ENCODE measurements at regions not wholly inside any gene's neighbourhood (a gene's known extent, or its start where the extent isn't known, plus 50 kb on each side); places are given as distances from the start of the nearest gene placed in this dataset.
A peak's percentile ranks its signal among the peaks of the same experiment; 100 is the strongest.

DNA sequence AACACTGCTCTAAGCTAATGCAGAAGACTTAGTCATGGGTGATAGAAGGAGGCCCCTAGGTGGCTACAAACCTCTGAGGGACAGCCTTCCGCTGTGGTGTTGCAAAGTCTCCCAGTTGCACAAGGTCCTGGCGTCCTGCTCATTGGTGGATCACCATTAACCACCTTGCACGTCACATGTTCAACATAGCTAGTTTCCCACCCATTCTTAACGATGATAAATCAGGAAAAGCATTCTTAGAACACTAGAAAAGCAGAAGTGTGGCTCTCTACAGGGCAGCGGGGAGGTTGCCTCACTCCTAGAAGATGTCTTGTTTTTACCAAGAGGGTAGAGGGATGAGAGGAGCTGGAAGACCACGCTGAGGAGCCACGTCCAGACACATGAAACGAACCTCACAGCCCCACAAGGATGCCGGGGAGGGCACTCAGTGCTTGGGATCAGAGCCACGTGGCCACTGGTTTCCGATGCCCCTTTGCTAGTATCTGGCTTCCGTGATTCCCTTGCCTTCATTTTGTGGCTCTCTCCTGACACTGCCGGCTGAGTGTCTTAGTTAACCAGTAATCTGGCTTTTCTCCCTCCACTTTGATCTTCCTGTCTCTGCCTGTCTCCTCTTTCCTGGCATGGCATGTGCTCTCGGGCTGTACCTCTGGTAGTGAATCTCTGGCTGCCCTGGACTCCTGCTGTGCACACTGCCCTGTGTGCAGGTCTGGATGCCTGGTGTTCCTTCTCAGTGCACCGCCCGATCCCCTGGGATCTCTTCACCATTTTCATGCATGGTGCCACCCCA is 91.4 kb upstream of the NEDD9 start (continued):
- TF ChIP-seq ZNF567 (CRISPR knock-in tag; IDR thresholded peaks at IDR 0.05; ENCODE audit: borderline replicate concordance) = no peak; the same call in 1 of the 2 replicates
- TF ChIP-seq ZNF776 (CRISPR knock-in tag; IDR thresholded peaks at IDR 0.05) = peak; percentile 56; the same call in 1 of the 2 replicates
- TF ChIP-seq, protein P1, sequence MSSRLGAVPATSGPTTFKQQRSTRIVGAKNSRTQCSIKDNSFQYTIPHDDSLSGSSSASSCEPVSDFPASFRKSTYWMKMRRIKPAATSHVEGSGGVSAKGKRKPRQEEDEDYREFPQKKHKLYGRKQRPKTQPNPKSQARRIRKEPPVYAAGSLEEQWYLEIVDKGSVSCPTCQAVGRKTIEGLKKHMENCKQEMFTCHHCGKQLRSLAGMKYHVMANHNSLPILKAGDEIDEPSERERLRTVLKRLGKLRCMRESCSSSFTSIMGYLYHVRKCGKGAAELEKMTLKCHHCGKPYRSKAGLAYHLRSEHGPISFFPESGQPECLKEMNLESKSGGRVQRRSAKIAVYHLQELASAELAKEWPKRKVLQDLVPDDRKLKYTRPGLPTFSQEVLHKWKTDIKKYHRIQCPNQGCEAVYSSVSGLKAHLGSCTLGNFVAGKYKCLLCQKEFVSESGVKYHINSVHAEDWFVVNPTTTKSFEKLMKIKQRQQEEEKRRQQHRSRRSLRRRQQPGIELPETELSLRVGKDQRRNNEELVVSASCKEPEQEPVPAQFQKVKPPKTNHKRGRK (CRISPR knock-in tag; IDR thresholded peaks at IDR 0.05) = no peak
- TF ChIP-seq MED1 (CRISPR knock-in tag; IDR thresholded peaks at IDR 0.05) = peak; percentile 95
- no peak for TF ChIP-seq ZNF382 (CRISPR knock-in tag; IDR thresholded peaks at IDR 0.05; ENCODE audit: borderline replicate concordance)
- TF ChIP-seq ZKSCAN1 (IDR thresholded peaks at IDR 0.05; ENCODE audit: low read length) = no peak
- TF ChIP-seq CEBPG (CRISPR knock-in tag; IDR thresholded peaks at IDR 0.05) = no peak; the same call in 1 of the 2 replicates
- TF ChIP-seq NR2C2 (CRISPR knock-in tag; IDR thresholded peaks at IDR 0.05; ENCODE audit: borderline replicate concordance) = no peak
- TF ChIP-seq ZFP36L1 (CRISPR knock-in tag; IDR thresholded peaks at IDR 0.05) = no peak; the same call in 1 of the 2 replicates
- TF ChIP-seq, protein P2, sequence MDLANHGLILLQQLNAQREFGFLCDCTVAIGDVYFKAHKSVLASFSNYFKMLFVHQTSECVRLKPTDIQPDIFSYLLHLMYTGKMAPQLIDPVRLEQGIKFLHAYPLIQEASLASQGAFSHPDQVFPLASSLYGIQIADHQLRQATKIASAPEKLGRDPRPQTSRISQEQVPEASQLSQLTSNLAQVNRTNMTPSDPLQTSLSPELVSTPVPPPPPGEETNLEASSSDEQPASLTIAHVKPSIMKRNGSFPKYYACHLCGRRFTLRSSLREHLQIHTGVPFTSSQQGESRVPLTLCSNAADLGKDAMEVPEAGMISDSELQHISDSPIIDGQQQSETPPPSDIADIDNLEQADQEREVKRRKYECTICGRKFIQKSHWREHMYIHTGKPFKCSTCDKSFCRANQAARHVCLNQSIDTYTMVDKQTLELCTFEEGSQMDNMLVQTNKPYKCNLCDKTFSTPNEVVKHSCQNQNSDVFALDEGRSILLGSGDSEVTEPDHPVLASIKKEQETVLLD (CRISPR knock-in tag; IDR thresholded peaks at IDR 0.05; ENCODE audit: low read depth) = no peak
- 0 out of 2 replicates have a peak, but pooled peaks have one; percentile 24 for TF ChIP-seq ZSCAN29 (CRISPR knock-in tag; conservative IDR thresholded peaks at IDR 0.05)
- no peak for TF ChIP-seq JARID2 (CRISPR knock-in tag; IDR thresholded peaks at IDR 0.05; ENCODE audit: insufficient replicate concordance)
- no peak for TF ChIP-seq MED13 (CRISPR knock-in tag; IDR thresholded peaks at IDR 0.05)
- TF ChIP-seq GTF2F1 (IDR thresholded peaks at IDR 0.05; ENCODE audit: low read length) = no peak
- TF ChIP-seq TBX3 (IDR thresholded peaks at IDR 0.05; ENCODE audit: borderline replicate concordance) = no peak
- TF ChIP-seq, protein P3, sequence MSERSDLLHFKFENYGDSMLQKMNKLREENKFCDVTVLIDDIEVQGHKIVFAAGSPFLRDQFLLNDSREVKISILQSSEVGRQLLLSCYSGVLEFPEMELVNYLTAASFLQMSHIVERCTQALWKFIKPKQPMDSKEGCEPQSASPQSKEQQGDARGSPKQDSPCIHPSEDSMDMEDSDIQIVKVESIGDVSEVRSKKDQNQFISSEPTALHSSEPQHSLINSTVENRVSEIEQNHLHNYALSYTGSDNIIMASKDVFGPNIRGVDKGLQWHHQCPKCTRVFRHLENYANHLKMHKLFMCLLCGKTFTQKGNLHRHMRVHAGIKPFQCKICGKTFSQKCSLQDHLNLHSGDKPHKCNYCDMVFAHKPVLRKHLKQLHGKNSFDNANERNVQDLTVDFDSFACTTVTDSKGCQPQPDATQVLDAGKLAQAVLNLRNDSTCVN (CRISPR knock-in tag; IDR thresholded peaks at IDR 0.05; ENCODE audit: borderline replicate concordance) = no peak
- TF ChIP-seq BRCA1 (CRISPR knock-in tag; IDR thresholded peaks at IDR 0.05) = peak; percentile 89; the same call in 1 of the 2 replicates
- no peak for TF ChIP-seq PTBP1 (IDR thresholded peaks at IDR 0.05; ENCODE audit: low read depth, low read length, poor library complexity, severe bottlenecking)
- TF ChIP-seq ZNF777 (CRISPR knock-in tag; IDR thresholded peaks at IDR 0.05) = no peak
- TF ChIP-seq, protein P4, sequence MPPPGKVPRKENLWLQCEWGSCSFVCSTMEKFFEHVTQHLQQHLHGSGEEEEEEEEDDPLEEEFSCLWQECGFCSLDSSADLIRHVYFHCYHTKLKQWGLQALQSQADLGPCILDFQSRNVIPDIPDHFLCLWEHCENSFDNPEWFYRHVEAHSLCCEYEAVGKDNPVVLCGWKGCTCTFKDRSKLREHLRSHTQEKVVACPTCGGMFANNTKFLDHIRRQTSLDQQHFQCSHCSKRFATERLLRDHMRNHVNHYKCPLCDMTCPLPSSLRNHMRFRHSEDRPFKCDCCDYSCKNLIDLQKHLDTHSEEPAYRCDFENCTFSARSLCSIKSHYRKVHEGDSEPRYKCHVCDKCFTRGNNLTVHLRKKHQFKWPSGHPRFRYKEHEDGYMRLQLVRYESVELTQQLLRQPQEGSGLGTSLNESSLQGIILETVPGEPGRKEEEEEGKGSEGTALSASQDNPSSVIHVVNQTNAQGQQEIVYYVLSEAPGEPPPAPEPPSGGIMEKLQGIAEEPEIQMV (CRISPR knock-in tag; IDR thresholded peaks at IDR 0.05; ENCODE audit: low read depth) = no peak; the same call in 1 of the 2 replicates
- TF ChIP-seq FOXK2 (IDR thresholded peaks at IDR 0.05) = no peak
- no peak for TF ChIP-seq SKI (IDR thresholded peaks at IDR 0.05; ENCODE audit: partially characterized antibody)
- peak; percentile 67; the same call in 1 of the 2 replicates for TF ChIP-seq KAT8 (CRISPR knock-in tag; IDR thresholded peaks at IDR 0.05)
- TF ChIP-seq CBX5 (CRISPR knock-in tag; IDR thresholded peaks at IDR 0.05; ENCODE audit: borderline replicate concordance) = peak; percentile 40; the same call in 1 of the 2 replicates

Data from HepG2 (cell line).